Fibroblast of the aortic adventitia (primary cell): ENCODE measurements at regions not wholly inside any gene's neighbourhood (a gene's known extent, or its start where the extent isn't known, plus 50 kb on each side); places are given as distances from the start of the nearest gene placed in this dataset.

Experiments used
- DNase-seq: peaks from one replicate; pipeline ENCODE4 v3.0.0-alpha.2; 2010; ENCODE audit warnings: low read depth
- H3K4me3 ChIP-seq: 2 replicates; pipeline ENCODE4 v1.5.1; 2011; ENCODE audit warnings: low read depth, mild to moderate bottlenecking, control low read depth, low read length, moderate library complexity
- TF ChIP-seq, protein P1 (sequence below): IDR thresholded peaks from 2 replicates; pipeline ENCODE4 v1.5.1; 2011; ENCODE audit warnings: mild to moderate bottlenecking, low read length, control low read depth, inconsistent platforms; ENCODE audit not compliant: insufficient read depth

DNA sequence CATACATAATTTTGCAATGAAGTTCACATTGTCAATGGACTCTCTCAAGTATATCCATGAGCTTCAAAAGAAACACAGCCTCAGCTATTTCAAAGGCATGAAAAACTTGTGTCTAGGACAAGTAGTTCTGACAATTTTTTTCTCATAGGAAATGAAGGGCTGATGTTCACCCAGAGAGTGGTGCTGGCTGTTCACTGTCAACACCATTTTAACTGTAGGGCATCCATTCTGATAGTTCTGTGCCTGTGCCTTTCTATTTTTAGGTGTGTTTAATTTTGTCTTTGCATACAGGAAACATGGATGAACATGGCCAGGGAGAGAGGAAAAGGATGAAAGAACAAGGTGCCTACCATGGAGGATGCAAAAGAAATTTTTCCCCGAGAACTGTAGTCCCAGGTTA lies 135.3 kb upstream of the MAP9 start:
- no peak overlapping the region for H3K4me3 ChIP-seq
- no peak for DNase-seq
- TF ChIP-seq, protein P1, sequence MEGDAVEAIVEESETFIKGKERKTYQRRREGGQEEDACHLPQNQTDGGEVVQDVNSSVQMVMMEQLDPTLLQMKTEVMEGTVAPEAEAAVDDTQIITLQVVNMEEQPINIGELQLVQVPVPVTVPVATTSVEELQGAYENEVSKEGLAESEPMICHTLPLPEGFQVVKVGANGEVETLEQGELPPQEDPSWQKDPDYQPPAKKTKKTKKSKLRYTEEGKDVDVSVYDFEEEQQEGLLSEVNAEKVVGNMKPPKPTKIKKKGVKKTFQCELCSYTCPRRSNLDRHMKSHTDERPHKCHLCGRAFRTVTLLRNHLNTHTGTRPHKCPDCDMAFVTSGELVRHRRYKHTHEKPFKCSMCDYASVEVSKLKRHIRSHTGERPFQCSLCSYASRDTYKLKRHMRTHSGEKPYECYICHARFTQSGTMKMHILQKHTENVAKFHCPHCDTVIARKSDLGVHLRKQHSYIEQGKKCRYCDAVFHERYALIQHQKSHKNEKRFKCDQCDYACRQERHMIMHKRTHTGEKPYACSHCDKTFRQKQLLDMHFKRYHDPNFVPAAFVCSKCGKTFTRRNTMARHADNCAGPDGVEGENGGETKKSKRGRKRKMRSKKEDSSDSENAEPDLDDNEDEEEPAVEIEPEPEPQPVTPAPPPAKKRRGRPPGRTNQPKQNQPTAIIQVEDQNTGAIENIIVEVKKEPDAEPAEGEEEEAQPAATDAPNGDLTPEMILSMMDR = no peak

DNA sequence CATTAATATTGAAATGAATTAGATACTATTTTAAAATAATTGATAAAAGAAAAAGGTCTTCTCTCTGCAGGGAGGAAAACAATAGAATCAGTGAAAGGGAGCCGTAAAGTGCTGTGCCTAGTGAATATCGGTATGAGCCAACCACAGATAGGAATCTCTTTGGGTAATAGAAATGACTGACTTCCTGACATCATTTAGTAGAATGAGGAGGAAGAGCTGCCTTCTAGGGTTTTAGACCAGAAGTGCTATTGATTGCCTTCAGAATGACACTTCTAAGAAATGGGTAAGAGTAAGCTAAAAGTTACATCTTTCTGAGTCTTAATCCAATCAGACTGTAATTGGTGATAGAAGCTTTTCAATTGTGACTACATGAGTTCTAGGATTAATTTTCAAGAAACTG lies 134.0 kb upstream of the MAP9 start:
- no peak for DNase-seq
- TF ChIP-seq, protein P1 = no peak
- H3K4me3 ChIP-seq = no peak overlapping the region

DNA sequence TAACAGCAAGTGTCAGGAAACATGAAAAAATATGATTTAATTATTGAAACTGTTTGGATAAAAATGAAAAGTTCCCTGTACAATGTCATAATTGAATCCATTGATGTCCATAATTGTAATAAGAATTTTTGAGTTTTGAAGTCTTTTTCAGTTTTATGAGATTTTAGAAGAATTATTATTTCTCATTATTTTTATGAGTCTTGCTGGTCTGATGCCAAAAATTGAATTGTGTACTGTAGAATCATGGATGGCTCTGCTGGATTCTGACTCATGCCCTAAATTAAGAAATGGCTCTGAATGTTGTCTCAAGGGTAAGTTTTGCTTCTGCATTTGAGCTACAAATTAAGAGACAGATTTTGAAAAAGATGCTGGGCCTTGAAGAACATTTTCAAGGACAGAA lies 132.8 kb upstream of the MAP9 start:
- DNase-seq = no peak
- no peak overlapping the region for H3K4me3 ChIP-seq
- TF ChIP-seq, protein P1 = no peak

DNA sequence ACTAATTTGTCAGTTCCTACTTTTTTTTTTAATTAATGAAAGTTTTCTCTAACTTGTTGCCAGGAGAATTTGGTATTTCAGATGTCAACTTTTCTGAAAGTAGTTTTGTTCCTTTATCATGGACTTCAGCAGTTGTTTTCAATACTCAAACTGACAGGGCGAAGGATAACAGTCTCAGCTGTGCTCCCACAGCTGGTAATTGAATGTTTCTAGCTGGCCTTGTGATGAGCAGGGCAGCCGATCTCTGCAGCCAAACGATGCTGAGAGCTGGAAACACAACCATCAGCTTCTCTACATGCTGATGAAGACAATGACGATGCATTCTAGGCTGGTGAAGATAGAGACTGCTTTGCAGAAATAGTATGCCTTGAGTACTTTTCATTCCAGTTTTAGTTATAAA lies 130.0 kb upstream of the MAP9 start:
- TF ChIP-seq, protein P1 = no peak
- H3K4me3 ChIP-seq = no peak overlapping the region
- DNase-seq = no peak

DNA sequence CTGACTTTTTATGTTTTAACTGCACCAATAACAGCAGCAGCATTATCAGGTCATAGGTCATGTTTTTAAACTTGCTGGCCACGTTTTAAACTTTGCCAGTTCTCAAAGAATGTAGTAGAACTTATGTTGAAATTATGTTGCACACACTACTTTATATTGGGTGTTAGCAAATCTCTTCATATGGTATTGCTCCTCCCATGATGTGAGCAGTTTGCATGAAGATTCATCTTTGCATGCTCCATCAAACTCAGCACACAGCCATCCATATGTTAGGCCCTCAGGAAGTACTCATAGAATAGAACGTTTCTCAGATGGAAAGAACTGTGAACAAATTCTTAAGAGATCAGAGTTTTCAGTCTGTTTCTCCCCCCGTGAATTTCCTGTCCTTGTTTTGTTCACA lies 128.6 kb upstream of the MAP9 start:
- no peak overlapping the region for H3K4me3 ChIP-seq
- TF ChIP-seq, protein P1 = no peak
- no peak for DNase-seq

DNA sequence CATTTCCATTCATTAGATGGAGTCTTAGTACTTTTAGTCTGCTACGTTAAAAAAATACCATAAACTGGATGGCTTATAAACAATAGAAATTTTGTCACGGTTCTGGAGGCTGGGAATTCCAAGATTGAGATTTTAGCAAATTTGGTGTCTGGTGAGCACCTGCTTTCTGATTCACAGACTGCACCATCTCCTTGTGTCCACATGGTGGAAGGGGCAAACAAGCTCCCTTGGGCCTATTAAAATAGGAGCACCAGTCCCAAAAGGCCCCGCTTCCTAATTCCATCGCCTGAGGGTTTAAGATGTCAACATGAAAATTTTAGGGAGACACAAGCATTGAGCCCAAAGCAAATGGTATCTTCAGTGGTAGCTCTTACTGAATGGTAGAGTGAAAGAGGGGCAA lies 120.5 kb upstream of the MAP9 start:
- no peak overlapping the region for H3K4me3 ChIP-seq
- DNase-seq = no peak
- TF ChIP-seq, protein P1 = no peak

DNA sequence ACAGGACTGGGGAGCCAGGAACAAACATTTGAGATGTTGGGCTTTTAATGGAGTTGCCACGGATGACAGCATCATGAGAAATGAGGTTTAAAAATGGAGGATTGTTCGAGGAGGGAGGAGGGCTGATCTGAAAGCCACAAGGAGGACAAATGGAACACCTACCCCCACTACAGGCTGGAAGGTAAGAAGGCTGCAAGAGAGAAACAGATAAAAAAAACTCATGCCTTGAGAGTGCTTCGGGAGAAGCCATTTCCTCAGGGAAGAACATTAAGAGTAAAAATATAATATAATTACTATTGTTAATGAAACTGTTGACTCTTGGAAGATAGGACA lies 119.5 kb upstream of the MAP9 start:
- TF ChIP-seq, protein P1 = no peak
- no peak overlapping the region for H3K4me3 ChIP-seq
- no peak for DNase-seq
